Trophoblast cell (in vitro differentiated cells and primary cell): ENCODE measurements at regions not wholly inside any gene's neighbourhood (a gene's known extent, or its start where the extent isn't known, plus 50 kb on each side); places are given as distances from the start of the nearest gene placed in this dataset.

ENCODE experiments used
- DNase-seq, 2 donors: peaks; one replicate each; pipeline ENCODE4 v3.0.0-alpha.2; 2016
- H2AFZ ChIP-seq: 2 replicates; pipeline ENCODE4 v1.6.1; 2013; ENCODE audit warnings: low read length, moderate library complexity, mild to moderate bottlenecking; ENCODE audit not compliant: insufficient read depth, poor library complexity
- H2AK5ac ChIP-seq: 2 replicates; pipeline ENCODE4 v1.6.1; 2013; ENCODE audit warnings: mild to moderate bottlenecking, low read length
- H2BK120ac ChIP-seq: 2 replicates; pipeline ENCODE4 v1.6.1; 2013; ENCODE audit warnings: low read length, mild to moderate bottlenecking, moderate library complexity; ENCODE audit not compliant: insufficient read depth, poor library complexity
- H2BK12ac ChIP-seq: 2 replicates; pipeline ENCODE4 v1.6.1; 2013; ENCODE audit warnings: mild to moderate bottlenecking, low read length, moderate library complexity
- H2BK5ac ChIP-seq: 2 replicates; pipeline ENCODE4 v1.6.1; 2013; ENCODE audit warnings: low read length, low read depth, moderate library complexity, mild to moderate bottlenecking; ENCODE audit not compliant: poor library complexity
- H3K14ac ChIP-seq: 2 replicates; pipeline ENCODE4 v1.6.1; 2013; ENCODE audit warnings: mild to moderate bottlenecking, low read length
- H3K18ac ChIP-seq: 2 replicates; pipeline ENCODE4 v1.6.1; 2013; ENCODE audit warnings: mild to moderate bottlenecking, low read length
- H3K23ac ChIP-seq: 2 replicates; pipeline ENCODE4 v1.6.1; 2013; ENCODE audit warnings: low read length
- H3K27ac ChIP-seq: 2 replicates; pipeline ENCODE4 v1.5.1; 2013; ENCODE audit warnings: low read depth, mild to moderate bottlenecking, inconsistent platforms, low read length, moderate library complexity
- H3K27me3 ChIP-seq: 2 replicates; pipeline ENCODE4 v1.6.1; 2013; ENCODE audit warnings: inconsistent platforms, mild to moderate bottlenecking, low read length, moderate library complexity; ENCODE audit not compliant: insufficient read depth
- H3K36me3 ChIP-seq, 2 experiments: 1 replicate in 1 of 2; 2 replicates in 1 of 2; pipeline ENCODE4 v1.6.1; 2013; ENCODE audit warnings: low read length in 2 of 2, mild to moderate bottlenecking in 2 of 2, moderate library complexity in 1 of 2; ENCODE audit not compliant: insufficient read depth in 2 of 2, control insufficient read depth in 1 of 2
- H3K4ac ChIP-seq: 2 replicates; pipeline ENCODE4 v1.6.1; 2013; ENCODE audit warnings: low read depth, mild to moderate bottlenecking, low read length, moderate library complexity
- H3K4me1 ChIP-seq, 2 experiments: 1 replicate in 1 of 2; 2 replicates in 1 of 2; pipeline ENCODE4 v1.6.1; 2013; ENCODE audit warnings: low read length in 2 of 2, mild to moderate bottlenecking in 2 of 2, moderate library complexity in 1 of 2; ENCODE audit not compliant: insufficient read depth in 2 of 2, control insufficient read depth in 1 of 2
- H3K4me2 ChIP-seq: 2 replicates; pipeline ENCODE4 v1.6.1; 2013; ENCODE audit warnings: inconsistent platforms, mild to moderate bottlenecking, low read length, moderate library complexity
- H3K4me3 ChIP-seq: 2 replicates; pipeline ENCODE4 v1.5.1; 2013; ENCODE audit warnings: mild to moderate bottlenecking, low read depth, low read length, inconsistent platforms
- H3K79me1 ChIP-seq: one replicate; pipeline ENCODE4 v1.6.1; 2013; ENCODE audit warnings: low read length
- H3K79me2 ChIP-seq: 2 replicates; pipeline ENCODE4 v1.6.1; 2013; ENCODE audit warnings: low read length, mild to moderate bottlenecking; ENCODE audit not compliant: control insufficient read depth, insufficient read depth, poor library complexity
- H3K9ac ChIP-seq: 2 replicates; pipeline ENCODE4 v1.6.1; 2013; ENCODE audit warnings: mild to moderate bottlenecking, low read length
- H3K9me3 ChIP-seq: 2 replicates; pipeline ENCODE4 v1.6.1; 2013; ENCODE audit warnings: low read depth, mild to moderate bottlenecking, control low read depth, inconsistent platforms, low read length; ENCODE audit not compliant: insufficient read depth
- H4K12ac ChIP-seq: 2 replicates; pipeline ENCODE4 v1.6.1; 2013; ENCODE audit warnings: low read depth, mild to moderate bottlenecking, low read length, moderate library complexity
- H4K8ac ChIP-seq: 2 replicates; pipeline ENCODE4 v1.6.1; 2013; ENCODE audit warnings: low read depth, mild to moderate bottlenecking, low read length, moderate library complexity
- H4K91ac ChIP-seq: one replicate; pipeline ENCODE4 v1.6.1; 2013; ENCODE audit warnings: low read depth, mild to moderate bottlenecking, low read length, moderate library complexity
- WGBS: extraction: QIAGEN DNeasy Blood & Tissue Kit; methylation state at CpG from one replicate; pipeline ENCODE4 v1.1.7; 2013; ENCODE audit warnings: missing lambda C conversion rate; ENCODE audit not compliant: insufficient read length, insufficient coverage; ENCODE audit errors: extremely low coverage; 5-methylcytosine and 5-hydroxymethylcytosine counted together

- Histone ChIP-seq H3K27me3 (no peaks in the 10 kb centered on the region), H3K18ac (no peak overlapping the region), H3K79me1 (no peaks in the 10 kb centered on the region), H2BK120ac (no peak overlapping the region), H3K36me3 (no peaks in the 10 kb centered on the region), H3K23ac (no peak overlapping the region), H4K8ac (no peak overlapping the region), H2BK5ac (no peak overlapping the region), H3K14ac (no peak overlapping the region), H4K12ac (no peak overlapping the region), H2BK12ac (no peak overlapping the region), H2AFZ (no peak overlapping the region), H3K4me1 (no peaks in the 10 kb centered on the region), H3K9me3 (no peaks in the 10 kb centered on the region), H3K4me3 (no peak overlapping the region), H3K79me2 (no peaks in the 10 kb centered on the region), H4K91ac (no peak overlapping the region), H3K4ac (no peak overlapping the region), H3K27ac (no peak overlapping the region), H2AK5ac (no peak overlapping the region), H3K9ac (no peak overlapping the region), H3K4me2 (no peak overlapping the region)
- no CpG with 5 or more reads among the region's 4 CpGs for WGBS
- DNase-seq: no peak
Observed at GRCh38 chr14:86885280-86885679, 1107.7 kb downstream of the GALC start.

- Histone ChIP-seq H3K4me3 (no peak overlapping the region), H2BK120ac (no peak overlapping the region), H3K79me2 (no peaks in the 10 kb centered on the region), H3K9me3 (no peaks in the 10 kb centered on the region), H2AK5ac (no peak overlapping the region), H3K9ac (no peak overlapping the region), H4K91ac (no peak overlapping the region), H3K14ac (no peak overlapping the region), H3K36me3 (no peaks in the 10 kb centered on the region), H3K27ac (no peak overlapping the region), H3K4me1 (no peaks in the 10 kb centered on the region), H3K4ac (no peak overlapping the region), H2BK5ac (no peak overlapping the region), H3K23ac (peak overlapping the region; percentile 82), H3K4me2 (no peak overlapping the region), H4K8ac (no peak overlapping the region), H3K79me1 (no peaks in the 10 kb centered on the region), H2BK12ac (no peak overlapping the region), H3K27me3 (no peaks in the 10 kb centered on the region), H4K12ac (no peak overlapping the region), H3K18ac (no peak overlapping the region), H2AFZ (no peak overlapping the region)
- DNase-seq: no peak
Observed at GRCh38 chr14:86884498-86884897, 1108.5 kb downstream of the GALC start.

- Histone ChIP-seq H3K36me3 (no peaks in the 10 kb centered on the region), H3K4ac (no peak overlapping the region), H3K27ac (no peak overlapping the region), H2AFZ (no peak overlapping the region), H3K4me3 (no peak overlapping the region), H3K4me1 (no peaks in the 10 kb centered on the region), H3K79me2 (no peaks in the 10 kb centered on the region), H3K9me3 (no peaks in the 10 kb centered on the region), H2BK5ac (no peak overlapping the region), H4K91ac (no peak overlapping the region), H4K12ac (no peak overlapping the region), H3K4me2 (no peak overlapping the region), H3K79me1 (no peaks in the 10 kb centered on the region), H3K9ac (no peak overlapping the region), H2AK5ac (no peak overlapping the region), H4K8ac (no peak overlapping the region), H3K27me3 (no peaks in the 10 kb centered on the region), H2BK120ac (no peak overlapping the region), H2BK12ac (no peak overlapping the region), H3K14ac (no peak overlapping the region), H3K18ac (no peak overlapping the region), H3K23ac (no peak overlapping the region)
- DNase-seq: no peak
- no CpG with 5 or more reads among the region's 3 CpGs for WGBS
Observed at GRCh38 chr14:86882818-86883217, 1110.2 kb downstream of the GALC start.

- Histone ChIP-seq H2BK12ac (no peak overlapping the region), H2AFZ (no peak overlapping the region), H3K79me1 (no peaks in the 10 kb centered on the region), H3K4me2 (no peak overlapping the region), H2BK5ac (no peak overlapping the region), H3K9me3 (no peaks in the 10 kb centered on the region), H2AK5ac (no peak overlapping the region), H3K4me1 (no peaks in the 10 kb centered on the region), H3K27ac (no peak overlapping the region), H3K36me3 (no peaks in the 10 kb centered on the region), H4K12ac (no peak overlapping the region), H4K91ac (no peak overlapping the region), H3K9ac (no peak overlapping the region), H3K14ac (no peak overlapping the region), H3K27me3 (no peaks in the 10 kb centered on the region), H2BK120ac (no peak overlapping the region), H4K8ac (no peak overlapping the region), H3K4ac (no peak overlapping the region), H3K4me3 (no peak overlapping the region), H3K18ac (no peak overlapping the region), H3K79me2 (no peaks in the 10 kb centered on the region), H3K23ac (no peak overlapping the region)
- DNase-seq: no peak
- WGBS: no CpG with 5 or more reads among the region's 3 CpGs
Observed at GRCh38 chr14:86865934-86866333, 1127.0 kb downstream of the GALC start.
